ENCODE measurements at regions not wholly inside any gene's neighbourhood (a gene's known extent, or its start where the extent isn't known, plus 50 kb on each side); places are given as distances from the start of the nearest gene placed in this dataset.

- intact Hi-C loops (cut with DNase I; ENCODE audit: low total_unique reads): no loop called here
- H3K4me3 ChIP-seq (ENCODE audit: low read depth, poor library complexity, severe bottlenecking): no peak overlapping the region
- no peak for DNase-seq (ENCODE audit: low spot score in 2 of 2)
- 50 to 55% methylated on average over 4 of the region's 4 CpGs for WGBS, 2 donors
- TF ChIP-seq CTCF (IDR thresholded peaks at IDR 0.05): no peak
- TF ChIP-seq POLR2A (IDR thresholded peaks at IDR 0.05): no peak
Measured at GRCh38 chr1:147834181-147834580, 68.4 kb upstream of the GJA8 start.

GRCh38 chr1:147834810-147835209 is 67.8 kb upstream of the GJA8 start:
- intact Hi-C loops (cut with DNase I; ENCODE audit: low total_unique reads): no loop called here
- no peak for DNase-seq (ENCODE audit: low spot score in 2 of 2)
- no peak overlapping the region for H3K4me3 ChIP-seq (ENCODE audit: low read depth, poor library complexity, severe bottlenecking)
- TF ChIP-seq CTCF (IDR thresholded peaks at IDR 0.05) (no peak), POLR2A (IDR thresholded peaks at IDR 0.05) (no peak)

GRCh38 chr1:147837129-147837963 is 65.2 kb upstream of the GJA8 start:
- WGBS, 2 donors: 47 to 54% methylated on average over 11 of the region's 11 CpGs
- intact Hi-C loops (cut with DNase I; ENCODE audit: low total_unique reads): no loop called here
- no peak overlapping the region for H3K4me3 ChIP-seq (ENCODE audit: low read depth, poor library complexity, severe bottlenecking)
- DNase-seq (ENCODE audit: low spot score in 2 of 2): no peak
- TF ChIP-seq CTCF (IDR thresholded peaks at IDR 0.05) (no peak), POLR2A (IDR thresholded peaks at IDR 0.05) (no peak)

- no peak for DNase-seq (ENCODE audit: low spot score in 2 of 2)
- H3K4me3 ChIP-seq (ENCODE audit: low read depth, poor library complexity, severe bottlenecking): no peak overlapping the region
- WGBS, 2 donors: 39 to 65% methylated on average over 2 of the region's 2 CpGs
- intact Hi-C loops (cut with DNase I; ENCODE audit: low total_unique reads): no loop called here
- TF ChIP-seq POLR2A (IDR thresholded peaks at IDR 0.05) (no peak), CTCF (IDR thresholded peaks at IDR 0.05) (no peak)
Measured at GRCh38 chr1:147837964-147838292, 64.7 kb upstream of the GJA8 start.

- 91% methylated on average over 4 of the region's 4 CpGs for WGBS, 2 donors
- TF ChIP-seq CTCF (IDR thresholded peaks at IDR 0.05): no peak
- TF ChIP-seq POLR2A (IDR thresholded peaks at IDR 0.05): no peak
- intact Hi-C loops (cut with DNase I; ENCODE audit: low total_unique reads): no loop called here
- no peak overlapping the region for H3K4me3 ChIP-seq (ENCODE audit: low read depth, poor library complexity, severe bottlenecking)
- DNase-seq (ENCODE audit: low spot score in 2 of 2): no peak
Measured at GRCh38 chr1:147840909-147841308, 61.7 kb upstream of the GJA8 start.

GRCh38 chr1:147842578-147842977 is 60.0 kb upstream of the GJA8 start:
- no peak for DNase-seq (ENCODE audit: low spot score in 2 of 2)
- TF ChIP-seq POLR2A (IDR thresholded peaks at IDR 0.05) (no peak), CTCF (IDR thresholded peaks at IDR 0.05) (no peak)
- no peak overlapping the region for H3K4me3 ChIP-seq (ENCODE audit: low read depth, poor library complexity, severe bottlenecking)
- intact Hi-C loops (cut with DNase I; ENCODE audit: low total_unique reads): no loop called here
- 86 to 90% methylated on average over 8 of the region's 8 CpGs for WGBS, 2 donors
